ENCODE measurements at regions not wholly inside any gene's neighbourhood (a gene's known extent, or its start where the extent isn't known, plus 50 kb on each side); places are given as distances from the start of the nearest gene placed in this dataset.

- TF ChIP-seq SP1 (IDR thresholded peaks at IDR 0.05): no peak
- no peak for TF ChIP-seq SUZ12 (IDR thresholded peaks at IDR 0.05)
- no peak for TF ChIP-seq L3MBTL2 (conservative IDR thresholded peaks at IDR 0.05)
- TF ChIP-seq BHLHE40 (IDR thresholded peaks at IDR 0.05; ENCODE audit: borderline replicate concordance): no peak
- no peak for TF ChIP-seq FOXK2 (IDR thresholded peaks at IDR 0.05)
- TF ChIP-seq ELF4 (IDR thresholded peaks at IDR 0.05): no peak
- TF ChIP-seq FOXM1 (IDR thresholded peaks at IDR 0.05; ENCODE audit: borderline replicate concordance): no peak
- TF ChIP-seq FOXA1 (IDR thresholded peaks at IDR 0.05): no peak
- no peak for TF ChIP-seq ARNT (IDR thresholded peaks at IDR 0.05)
- no peak for TF ChIP-seq TARDBP (IDR thresholded peaks at IDR 0.05)
Measured at GRCh38 chr10:95134490-95134889, 59.5 kb upstream of the ACSM6 start.
